GM18505 (cell line): ENCODE measurements at regions not wholly inside any gene's neighbourhood (a gene's known extent, or its start where the extent isn't known, plus 50 kb on each side); places are given as distances from the start of the nearest gene placed in this dataset.

ENCODE experiments used
- ATAC-seq: cut with Tn5 transposase; IDR thresholded peaks from one replicate; pipeline ENCODE4 v1.9.1; 2021; ENCODE audit not compliant: unreplicated experiment
- POLR2A ChIP-seq: IDR thresholded peaks from 4 replicates; pipeline ENCODE4 v1.6.1; 2011; ENCODE audit warnings: borderline replicate concordance; ENCODE audit not compliant: insufficient read depth, insufficient read length; ENCODE audit errors: extremely low read depth

GRCh38 chr18:78514910-78515670 is 464.5 kb upstream of the SALL3 start:
- ATAC-seq: no peak
- TF ChIP-seq POLR2A: no peak

- ATAC-seq: no peak
- TF ChIP-seq POLR2A: no peak
Measured at GRCh38 chr18:78517328-78517727, 462.3 kb upstream of the SALL3 start.

DNA sequence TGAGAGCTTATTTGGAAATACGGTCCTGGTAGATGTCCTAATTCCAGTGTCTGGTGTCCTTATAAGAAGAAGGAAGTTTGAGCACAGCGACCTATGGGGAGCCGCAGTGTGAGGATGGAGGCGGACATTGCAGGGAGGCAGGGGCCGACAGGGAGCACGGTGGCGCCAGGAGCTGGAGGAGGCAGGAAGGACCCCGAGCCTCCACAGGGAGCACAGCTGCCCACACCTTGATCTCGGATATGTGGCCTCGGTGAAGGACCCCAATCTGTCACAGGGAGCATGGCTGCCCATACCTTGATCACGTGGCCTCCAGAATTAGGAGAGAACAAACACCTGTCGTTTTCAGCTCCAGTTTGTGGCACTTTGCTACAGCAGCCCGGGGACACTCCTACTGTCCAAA is 461.6 kb upstream of the SALL3 start:
- no peak for TF ChIP-seq POLR2A
- ATAC-seq: no peak

DNA sequence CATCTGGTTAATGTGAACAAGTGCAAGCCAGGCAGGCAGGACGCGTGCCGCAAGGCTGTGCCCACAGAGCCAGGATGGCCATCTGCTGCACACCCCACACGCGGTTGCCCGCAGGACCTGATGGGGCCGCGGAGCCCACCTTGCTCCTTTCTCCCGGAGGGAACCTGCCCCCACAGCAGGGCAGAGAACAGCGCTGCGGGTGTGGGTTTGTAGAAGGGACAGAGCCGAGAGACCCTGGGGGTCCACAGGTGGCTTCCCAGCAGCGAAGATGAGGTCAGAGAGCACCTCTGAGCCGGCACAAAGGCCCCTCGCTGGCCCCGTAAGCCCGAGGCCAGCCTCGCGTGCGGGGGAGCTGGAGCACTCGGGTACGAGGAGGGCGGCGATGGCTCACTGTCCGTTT is 460.8 kb upstream of the SALL3 start:
- no peak for ATAC-seq
- TF ChIP-seq POLR2A: no peak

GRCh38 chr18:78519394-78520062 is 460.1 kb upstream of the SALL3 start:
- no peak for TF ChIP-seq POLR2A
- no peak for ATAC-seq

DNA sequence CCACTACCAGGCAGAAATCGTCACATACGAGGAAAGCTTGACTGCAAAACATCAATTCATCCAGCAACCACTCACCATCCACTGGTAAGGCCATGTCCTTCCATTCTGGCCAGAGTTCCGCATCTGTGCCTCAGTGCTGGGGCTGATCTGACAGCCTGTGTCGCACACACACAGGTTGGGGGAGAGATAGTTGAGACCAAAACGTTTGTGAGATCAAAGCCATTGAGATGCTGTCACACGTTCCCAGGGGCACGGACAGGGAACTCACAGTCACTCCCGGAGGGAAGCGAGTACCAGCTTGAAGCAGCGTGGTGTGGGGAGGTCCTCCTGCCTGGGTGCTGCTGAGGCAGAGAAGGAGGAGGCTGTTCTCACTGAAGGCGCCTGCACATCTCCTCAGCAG is 458.5 kb upstream of the SALL3 start:
- TF ChIP-seq POLR2A: no peak
- ATAC-seq: no peak

GRCh38 chr18:78521744-78522143 is 457.9 kb upstream of the SALL3 start:
- ATAC-seq: no peak
- no peak for TF ChIP-seq POLR2A

DNA sequence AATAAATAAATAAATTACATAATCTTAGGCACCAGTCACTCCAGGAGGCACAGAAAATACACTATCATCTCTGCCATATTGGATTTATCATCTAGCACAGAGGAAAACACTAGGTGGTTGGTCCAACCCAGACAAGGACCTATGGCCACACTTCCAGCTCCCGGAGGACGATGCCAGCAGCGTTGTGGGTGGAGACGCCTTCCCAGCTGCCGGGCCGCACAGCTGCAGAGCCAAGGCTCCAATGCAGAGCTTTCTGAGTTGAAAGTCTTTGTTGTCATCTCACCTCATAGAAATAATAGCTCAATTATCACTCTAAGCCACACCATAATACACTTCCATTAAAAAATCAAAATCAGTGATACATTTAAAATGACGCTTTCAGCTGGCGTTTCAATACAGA is 457.1 kb upstream of the SALL3 start:
- no peak for TF ChIP-seq POLR2A
- no peak for ATAC-seq

DNA sequence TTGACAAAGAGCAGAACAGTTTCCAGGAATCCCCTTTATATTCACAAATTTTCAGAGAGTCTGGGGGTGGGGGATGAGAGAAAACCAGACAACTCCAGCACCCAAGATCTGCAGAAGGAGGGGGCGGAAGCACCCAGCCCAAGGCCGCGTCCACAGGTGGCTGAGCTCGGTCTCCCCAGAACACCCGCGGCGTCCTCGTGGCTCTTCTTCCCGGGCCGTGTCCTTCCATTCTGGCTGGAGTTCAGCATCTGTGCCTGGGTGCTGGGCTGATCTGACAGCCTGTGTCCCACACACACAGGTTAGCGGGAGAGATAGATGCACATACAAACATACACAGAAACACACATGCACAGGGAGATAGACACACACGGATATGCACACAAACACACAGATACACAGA is 455.8 kb upstream of the SALL3 start:
- no peak for ATAC-seq
- TF ChIP-seq POLR2A: no peak

DNA sequence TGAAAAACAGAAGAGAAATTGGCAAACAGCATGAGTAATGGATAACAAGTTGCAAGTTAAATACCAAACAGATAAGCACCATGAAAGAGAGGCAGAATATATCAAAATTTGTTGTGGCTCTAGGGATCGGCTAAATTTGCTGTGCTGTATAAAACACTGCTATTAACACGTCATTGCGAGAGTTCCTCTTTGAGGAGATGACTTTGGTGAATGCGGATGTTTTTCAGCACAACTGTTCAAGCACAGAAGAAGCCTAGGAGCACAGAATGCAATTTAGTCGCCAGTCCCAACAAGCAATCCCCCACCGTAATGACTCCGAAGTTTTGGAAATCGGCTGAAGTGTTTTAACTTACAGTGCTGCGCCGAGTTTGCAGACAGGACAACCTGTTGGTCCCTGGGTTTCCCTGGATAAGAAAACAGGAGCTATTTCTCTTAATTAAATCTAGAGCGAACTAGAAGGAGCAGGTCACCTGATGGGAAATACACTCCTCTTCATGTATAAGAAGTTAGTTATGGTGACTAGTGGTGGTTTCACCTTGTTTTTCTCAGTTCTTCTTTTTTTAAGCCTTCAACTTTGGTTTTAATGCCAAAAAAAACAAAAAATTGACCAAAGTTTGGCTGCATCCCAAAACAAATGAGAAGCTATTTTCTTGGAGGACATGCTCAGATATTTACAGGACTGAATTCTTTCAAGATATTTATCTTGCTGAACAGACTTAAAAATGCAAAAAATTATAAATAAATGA is 454.1 kb upstream of the SALL3 start:
- TF ChIP-seq POLR2A: no peak
- ATAC-seq: no peak

DNA sequence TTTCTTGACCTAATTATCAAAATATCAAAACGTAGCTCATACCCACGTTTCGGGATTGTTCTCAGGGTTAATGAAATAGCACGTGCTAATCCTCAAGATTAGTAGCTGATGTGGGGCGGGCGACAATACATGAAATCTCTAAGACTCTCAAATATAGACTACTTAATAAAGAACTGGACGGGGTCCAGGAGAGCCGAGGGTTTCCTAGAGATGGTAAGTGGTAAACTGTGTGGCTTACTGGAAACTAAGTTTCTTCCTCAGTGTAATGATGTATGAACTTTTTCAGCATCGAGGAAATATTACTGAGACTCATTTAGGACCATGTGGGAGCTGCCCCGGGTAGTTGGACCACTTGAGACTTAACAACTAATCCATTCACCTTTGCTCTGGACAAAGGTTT is 453.3 kb upstream of the SALL3 start:
- TF ChIP-seq POLR2A: no peak
- no peak for ATAC-seq

DNA sequence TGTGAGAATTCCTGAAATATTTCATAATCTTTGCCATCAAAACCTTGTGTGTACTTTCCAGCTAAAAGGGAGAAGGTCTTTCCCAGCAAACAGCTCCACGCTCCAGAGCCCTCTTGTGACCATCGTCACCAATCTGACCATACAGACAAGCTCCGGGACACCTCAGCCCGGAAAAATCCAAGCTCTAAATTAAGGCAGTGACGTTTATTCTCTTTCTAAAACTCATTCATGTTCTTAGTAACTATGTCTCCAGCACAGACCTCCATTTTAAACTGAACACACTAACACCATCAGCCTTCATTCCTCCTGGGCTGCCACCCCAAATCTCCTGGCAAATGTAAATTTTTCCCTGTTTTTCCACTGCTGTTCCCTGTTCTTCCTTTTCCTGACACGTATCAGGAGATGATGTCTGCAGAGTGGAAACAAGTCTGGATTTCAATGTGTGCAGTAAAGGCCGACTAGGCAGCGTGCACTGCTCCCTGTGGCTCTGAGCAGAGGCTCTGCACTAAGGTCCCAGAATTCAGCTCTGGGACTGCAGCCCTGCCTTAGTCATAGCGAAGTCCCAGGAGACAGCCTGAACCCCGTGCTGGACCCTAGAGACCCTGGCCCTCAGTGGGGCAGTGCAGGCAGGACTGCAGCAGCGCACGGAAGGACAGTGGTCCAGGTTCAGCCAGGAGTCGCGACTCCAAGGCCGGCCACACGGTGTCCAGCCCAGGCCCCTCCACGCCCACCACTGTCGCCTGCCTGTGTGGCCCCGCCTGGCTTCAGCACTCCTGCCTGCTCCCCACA is 452.5 kb upstream of the SALL3 start:
- ATAC-seq: no peak
- no peak for TF ChIP-seq POLR2A

DNA sequence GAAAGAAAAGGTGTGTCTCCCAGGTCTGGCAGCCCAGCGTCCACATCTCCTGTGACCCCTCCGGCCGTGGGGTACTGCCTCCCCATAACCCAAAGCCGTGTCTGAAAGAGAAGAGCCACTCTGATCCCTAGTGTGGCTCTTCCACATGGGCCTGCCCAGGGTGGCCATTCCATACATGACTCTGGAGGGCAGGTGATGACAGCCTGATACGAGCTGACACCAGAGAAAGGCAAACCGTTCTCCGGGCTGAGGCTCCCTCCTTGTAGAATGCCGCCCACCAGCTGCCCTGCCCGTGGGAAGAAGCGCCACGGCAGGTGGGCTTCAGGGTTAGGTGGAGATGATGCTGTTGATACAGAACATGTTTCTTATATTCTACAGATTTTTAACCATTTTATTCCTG is 451.6 kb upstream of the SALL3 start:
- no peak for ATAC-seq
- no peak for TF ChIP-seq POLR2A
